Keratinocyte (primary cell): ENCODE measurements at regions not wholly inside any gene's neighbourhood (a gene's known extent, or its start where the extent isn't known, plus 50 kb on each side); places are given as distances from the start of the nearest gene placed in this dataset.

Experiments
- CTCF ChIP-seq, 3 experiments: IDR thresholded peaks in 1 of 3; conservative IDR thresholded peaks in 1 of 3; optimal IDR thresholded peaks in 1 of 3; 2 replicates in 2 of 3; 3 replicates in 1 of 3; pipeline versions ENCODE3 to v1.5.1; 2011; ENCODE audit warnings: low read length in 3 of 3, mild to moderate bottlenecking in 3 of 3, moderate library complexity in 2 of 3, control low read depth in 1 of 3, inconsistent platforms in 1 of 3; ENCODE audit not compliant: insufficient read depth in 2 of 3; ENCODE audit errors: extremely low read depth in 1 of 3
- EZH2 ChIP-seq: IDR thresholded peaks from one replicate; pipeline ENCODE4 v1.6.1; 2012; ENCODE audit warnings: inconsistent platforms, mild to moderate bottlenecking, low read length, moderate library complexity

- no peak for TF ChIP-seq CTCF (optimal IDR thresholded peaks at IDR 0.05 in 1 of 3, IDR thresholded peaks at IDR 0.05 in 1 of 3, conservative IDR thresholded peaks at IDR 0.05 in 1 of 3; ENCODE audit: extremely low read depth in 1 of 3, insufficient read depth in 2 of 3, low read length in 3 of 3)
- no peak for TF ChIP-seq EZH2
These were observed 290.2 kb downstream of the KLF6 start for GRCh38 chr10:3494838-3495230.
